ENCODE measurements at regions not wholly inside any gene's neighbourhood (a gene's known extent, or its start where the extent isn't known, plus 50 kb on each side); places are given as distances from the start of the nearest gene placed in this dataset.
"Not testable (repeated sequence)": the region's sequence is repeated elsewhere in the genome, so short reads cannot be mapped to it uniquely, and the experiment has no call there.

GRCh38 chr15:20095699-20096303 is 445.8 kb downstream of the GOLGA6L6 start:
- TF ChIP-seq CTCF (conservative IDR thresholded peaks at IDR 0.05; ENCODE audit: low read depth, low read length); RAD21 (IDR thresholded peaks at IDR 0.05; ENCODE audit: low read length); POLR2A (IDR thresholded peaks at IDR 0.05; ENCODE audit: low read depth, low read length); MAFK (IDR thresholded peaks at IDR 0.05; ENCODE audit: low read depth, low read length); MAZ (IDR thresholded peaks at IDR 0.05; ENCODE audit: borderline replicate concordance, low read depth, low read length); MXI1 (IDR thresholded peaks at IDR 0.05; ENCODE audit: borderline replicate concordance, low read depth, low read length): not testable (repeated sequence)
